ENCODE measurements at regions not wholly inside any gene's neighbourhood (a gene's known extent, or its start where the extent isn't known, plus 50 kb on each side); places are given as distances from the start of the nearest gene placed in this dataset.

DNA sequence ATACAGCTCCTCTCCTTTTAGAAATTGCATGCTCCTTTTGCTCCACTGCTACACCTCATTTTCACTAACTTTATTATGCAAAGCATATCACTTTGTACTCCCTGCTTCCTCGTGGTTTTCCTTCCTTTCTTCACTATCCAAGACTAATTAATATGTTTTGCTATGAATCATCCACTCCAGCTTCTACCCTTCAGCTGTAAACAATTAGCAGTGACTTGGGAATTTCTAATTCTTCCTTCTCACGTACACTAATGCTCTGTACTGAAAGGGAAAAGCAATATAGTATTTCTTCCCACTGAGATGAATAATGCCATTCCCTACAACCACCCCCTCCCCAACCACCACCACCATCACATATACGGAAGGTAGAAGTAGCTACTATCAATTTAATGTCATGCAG, 1917.0 kb downstream of the MRPL39 start (continued):
- TF ChIP-seq, protein P1, sequence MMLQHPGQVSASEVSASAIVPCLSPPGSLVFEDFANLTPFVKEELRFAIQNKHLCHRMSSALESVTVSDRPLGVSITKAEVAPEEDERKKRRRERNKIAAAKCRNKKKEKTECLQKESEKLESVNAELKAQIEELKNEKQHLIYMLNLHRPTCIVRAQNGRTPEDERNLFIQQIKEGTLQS (IDR thresholded peaks at IDR 0.05) = no peak

DNA sequence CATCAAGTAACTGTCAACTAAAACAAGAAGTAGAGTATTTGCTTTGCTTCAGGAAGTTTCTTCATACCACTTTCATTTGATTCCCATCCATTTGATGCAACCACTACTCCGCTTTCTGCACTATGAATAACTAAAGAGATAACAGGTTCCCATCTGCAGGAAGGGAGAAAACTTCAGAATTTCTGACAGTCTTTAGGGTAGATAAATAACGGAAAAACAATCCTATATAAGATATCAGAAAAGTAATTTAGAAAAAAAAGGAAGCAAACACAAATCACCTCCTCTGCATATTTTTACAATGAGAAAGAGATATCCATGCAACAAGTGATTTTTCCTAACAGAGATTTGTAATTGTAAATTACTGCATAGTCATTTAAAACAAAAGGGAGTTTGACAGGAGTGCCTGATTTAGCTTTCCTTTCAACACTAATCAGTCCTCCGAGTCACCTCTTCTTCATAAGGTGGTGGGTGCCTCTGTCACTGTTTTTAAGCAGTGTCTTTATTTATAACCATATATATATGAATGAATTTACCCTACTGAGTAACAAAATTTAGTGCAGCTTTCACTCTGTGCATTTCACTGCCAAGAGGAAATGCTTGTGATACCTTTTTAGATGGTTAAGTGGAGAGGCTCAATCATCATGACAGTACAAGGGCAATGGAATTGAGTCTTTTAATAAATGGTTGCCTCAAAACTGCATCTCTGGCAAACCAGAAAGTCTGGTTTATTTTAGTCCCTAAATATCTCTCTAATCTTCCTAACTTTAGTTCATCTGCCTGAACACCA, 1920.4 kb downstream of the MRPL39 start:
- TF ChIP-seq, protein P1 (IDR thresholded peaks at IDR 0.05) = no peak
- no peak for TF ChIP-seq FOXA2 (IDR thresholded peaks at IDR 0.05)
- TF ChIP-seq HNF4A (conservative IDR thresholded peaks at IDR 0.05) = no peak
- no peak for TF ChIP-seq YY1 (IDR thresholded peaks at IDR 0.05)
- TF ChIP-seq SP1 (IDR thresholded peaks at IDR 0.05) = no peak
- no peak for TF ChIP-seq TAF1 (conservative IDR thresholded peaks at IDR 0.05)
- TF ChIP-seq, protein P2, sequence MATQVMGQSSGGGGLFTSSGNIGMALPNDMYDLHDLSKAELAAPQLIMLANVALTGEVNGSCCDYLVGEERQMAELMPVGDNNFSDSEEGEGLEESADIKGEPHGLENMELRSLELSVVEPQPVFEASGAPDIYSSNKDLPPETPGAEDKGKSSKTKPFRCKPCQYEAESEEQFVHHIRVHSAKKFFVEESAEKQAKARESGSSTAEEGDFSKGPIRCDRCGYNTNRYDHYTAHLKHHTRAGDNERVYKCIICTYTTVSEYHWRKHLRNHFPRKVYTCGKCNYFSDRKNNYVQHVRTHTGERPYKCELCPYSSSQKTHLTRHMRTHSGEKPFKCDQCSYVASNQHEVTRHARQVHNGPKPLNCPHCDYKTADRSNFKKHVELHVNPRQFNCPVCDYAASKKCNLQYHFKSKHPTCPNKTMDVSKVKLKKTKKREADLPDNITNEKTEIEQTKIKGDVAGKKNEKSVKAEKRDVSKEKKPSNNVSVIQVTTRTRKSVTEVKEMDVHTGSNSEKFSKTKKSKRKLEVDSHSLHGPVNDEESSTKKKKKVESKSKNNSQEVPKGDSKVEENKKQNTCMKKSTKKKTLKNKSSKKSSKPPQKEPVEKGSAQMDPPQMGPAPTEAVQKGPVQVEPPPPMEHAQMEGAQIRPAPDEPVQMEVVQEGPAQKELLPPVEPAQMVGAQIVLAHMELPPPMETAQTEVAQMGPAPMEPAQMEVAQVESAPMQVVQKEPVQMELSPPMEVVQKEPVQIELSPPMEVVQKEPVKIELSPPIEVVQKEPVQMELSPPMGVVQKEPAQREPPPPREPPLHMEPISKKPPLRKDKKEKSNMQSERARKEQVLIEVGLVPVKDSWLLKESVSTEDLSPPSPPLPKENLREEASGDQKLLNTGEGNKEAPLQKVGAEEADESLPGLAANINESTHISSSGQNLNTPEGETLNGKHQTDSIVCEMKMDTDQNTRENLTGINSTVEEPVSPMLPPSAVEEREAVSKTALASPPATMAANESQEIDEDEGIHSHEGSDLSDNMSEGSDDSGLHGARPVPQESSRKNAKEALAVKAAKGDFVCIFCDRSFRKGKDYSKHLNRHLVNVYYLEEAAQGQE (IDR thresholded peaks at IDR 0.05) = no peak
- Histone ChIP-seq H3K27ac (ENCODE audit: low read depth in 1 of 2, low read length in 2 of 2) (no peak overlapping the region), H3K4me1 (ENCODE audit: control insufficient read depth in 4 of 4, insufficient read depth in 4 of 4, low read length in 3 of 4) (no peaks in the 10 kb centered on the region), H3K9ac (ENCODE audit: low read depth in 1 of 2, low read length in 2 of 2) (no peak overlapping the region), H3K27me3 (ENCODE audit: control insufficient read depth in 4 of 4, insufficient read depth in 4 of 4, low read length in 3 of 4) (no peaks in the 10 kb centered on the region), H3K36me3 (ENCODE audit: control insufficient read depth in 4 of 4, insufficient read depth in 3 of 4, low read depth in 1 of 4, low read length in 3 of 4) (no peaks in the 10 kb centered on the region), H3K4me3 (ENCODE audit: low read depth in 1 of 3, low read length in 3 of 3) (no peak overlapping the region), H3K9me3 (ENCODE audit: control insufficient read depth in 4 of 4, low read length in 3 of 4) (no peaks in the 10 kb centered on the region)
- WGBS = 51% methylated on average over 3 of the region's 3 CpGs
- no peak for DNase-seq (ENCODE audit: low spot score)

DNA sequence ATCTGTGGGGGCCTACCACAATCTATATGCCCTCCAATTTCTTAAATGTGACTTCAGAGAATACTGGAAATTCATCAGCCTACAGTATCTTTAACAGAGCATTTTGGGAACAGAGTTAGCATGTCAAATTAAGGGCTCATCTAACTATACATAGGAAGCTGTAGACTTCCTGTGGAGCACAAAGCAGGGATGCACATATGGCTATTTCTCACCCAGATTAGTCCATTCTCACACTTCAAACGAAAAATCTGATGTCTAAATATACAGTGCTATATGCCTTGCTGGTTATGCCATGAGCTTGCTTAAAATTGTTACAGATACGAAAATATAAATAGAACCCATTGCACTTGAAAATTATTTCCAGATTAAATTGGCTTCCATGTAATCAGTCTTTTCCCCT, 1922.8 kb downstream of the MRPL39 start:
- Histone ChIP-seq H3K27ac (ENCODE audit: low read depth in 1 of 2, low read length in 2 of 2) (no peak overlapping the region), H3K9me3 (ENCODE audit: control insufficient read depth in 4 of 4, low read length in 3 of 4) (no peaks in the 10 kb centered on the region), H3K9ac (ENCODE audit: low read depth in 1 of 2, low read length in 2 of 2) (no peak overlapping the region), H3K36me3 (ENCODE audit: control insufficient read depth in 4 of 4, insufficient read depth in 3 of 4, low read depth in 1 of 4, low read length in 3 of 4) (no peaks in the 10 kb centered on the region), H3K27me3 (ENCODE audit: control insufficient read depth in 4 of 4, insufficient read depth in 4 of 4, low read length in 3 of 4) (no peaks in the 10 kb centered on the region), H3K4me1 (ENCODE audit: control insufficient read depth in 4 of 4, insufficient read depth in 4 of 4, low read length in 3 of 4) (no peaks in the 10 kb centered on the region), H3K4me3 (ENCODE audit: low read depth in 1 of 3, low read length in 3 of 3) (no peak overlapping the region)
- DNase-seq (ENCODE audit: low spot score) = no peak
- 46% methylated on average over 2 of the region's 2 CpGs for WGBS
- TF ChIP-seq YY1 (IDR thresholded peaks at IDR 0.05) = no peak
- no peak for TF ChIP-seq JUND (IDR thresholded peaks at IDR 0.05)
- no peak for TF ChIP-seq EGR1 (IDR thresholded peaks at IDR 0.05; ENCODE audit: low read depth in 2 of 2)
- TF ChIP-seq, protein P3, sequence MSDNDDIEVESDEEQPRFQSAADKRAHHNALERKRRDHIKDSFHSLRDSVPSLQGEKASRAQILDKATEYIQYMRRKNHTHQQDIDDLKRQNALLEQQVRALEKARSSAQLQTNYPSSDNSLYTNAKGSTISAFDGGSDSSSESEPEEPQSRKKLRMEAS (IDR thresholded peaks at IDR 0.05) = no peak
- no peak for TF ChIP-seq NR2F2 (IDR thresholded peaks at IDR 0.05)
- no peak for TF ChIP-seq FOXA1 (IDR thresholded peaks at IDR 0.05)
- TF ChIP-seq, protein P2 (IDR thresholded peaks at IDR 0.05) = no peak
- TF ChIP-seq RAD21 (IDR thresholded peaks at IDR 0.05) = no peak
- TF ChIP-seq TAF1 (conservative IDR thresholded peaks at IDR 0.05) = no peak
- TF ChIP-seq GABPA (IDR thresholded peaks at IDR 0.05 in 1 of 2, conservative IDR thresholded peaks at IDR 0.05 in 1 of 2) = no peak
- TF ChIP-seq FOXA2 (IDR thresholded peaks at IDR 0.05) = no peak
- TF ChIP-seq HNF4G (IDR thresholded peaks at IDR 0.05) = no peak
- no peak for TF ChIP-seq RXRA (IDR thresholded peaks at IDR 0.05)
- TF ChIP-seq, protein P1 (IDR thresholded peaks at IDR 0.05) = no peak
- TF ChIP-seq, protein P4, sequence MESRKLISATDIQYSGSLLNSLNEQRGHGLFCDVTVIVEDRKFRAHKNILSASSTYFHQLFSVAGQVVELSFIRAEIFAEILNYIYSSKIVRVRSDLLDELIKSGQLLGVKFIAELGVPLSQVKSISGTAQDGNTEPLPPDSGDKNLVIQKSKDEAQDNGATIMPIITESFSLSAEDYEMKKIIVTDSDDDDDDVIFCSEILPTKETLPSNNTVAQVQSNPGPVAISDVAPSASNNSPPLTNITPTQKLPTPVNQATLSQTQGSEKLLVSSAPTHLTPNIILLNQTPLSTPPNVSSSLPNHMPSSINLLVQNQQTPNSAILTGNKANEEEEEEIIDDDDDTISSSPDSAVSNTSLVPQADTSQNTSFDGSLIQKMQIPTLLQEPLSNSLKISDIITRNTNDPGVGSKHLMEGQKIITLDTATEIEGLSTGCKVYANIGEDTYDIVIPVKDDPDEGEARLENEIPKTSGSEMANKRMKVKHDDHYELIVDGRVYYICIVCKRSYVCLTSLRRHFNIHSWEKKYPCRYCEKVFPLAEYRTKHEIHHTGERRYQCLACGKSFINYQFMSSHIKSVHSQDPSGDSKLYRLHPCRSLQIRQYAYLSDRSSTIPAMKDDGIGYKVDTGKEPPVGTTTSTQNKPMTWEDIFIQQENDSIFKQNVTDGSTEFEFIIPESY (IDR thresholded peaks at IDR 0.05) = no peak
- TF ChIP-seq SP1 (IDR thresholded peaks at IDR 0.05) = no peak
- TF ChIP-seq HNF4A (conservative IDR thresholded peaks at IDR 0.05) = no peak
